Tibial nerve (tissue), 4 donors: ENCODE measurements at regions not wholly inside any gene's neighbourhood (a gene's known extent, or its start where the extent isn't known, plus 50 kb on each side); places are given as distances from the start of the nearest gene placed in this dataset.

Source experiments
- CTCF ChIP-seq, 5 experiments: fragments of 200-600 bp in 3 of 5; fragments of 450-650 bp in 2 of 5; sonication (generic) in 3 of 5; IDR thresholded peaks; one replicate each; pipeline ENCODE4 v1.5.1; 2016 to 2019; ENCODE audit warnings: antibody characterized with exemption in 5 of 5, mild to moderate bottlenecking in 3 of 5, moderate library complexity in 2 of 5
- EP300 ChIP-seq, 2 donors: sonication (generic); formaldehyde crosslinking; IDR thresholded peaks; one replicate each; pipeline ENCODE4 v1.6.1; 2017; ENCODE audit warnings: antibody characterized with exemption in 2 of 2, mild to moderate bottlenecking in 1 of 2

- TF ChIP-seq CTCF (IDR thresholded peaks at IDR 0.05) (no peak), EP300 (IDR thresholded peaks at IDR 0.05) (no peak)
Observed at GRCh38 chr12:23458640-23459039, 490.8 kb downstream of the SOX5 start.
